GM12875 (cell line): ENCODE measurements at regions not wholly inside any gene's neighbourhood (a gene's known extent, or its start where the extent isn't known, plus 50 kb on each side); places are given as distances from the start of the nearest gene placed in this dataset.

ENCODE experiments used
- H3K4me3 ChIP-seq: one replicate; pipeline ENCODE4 v1.5.1; 2011; ENCODE audit warnings: low read depth, low read length, control low read depth
- CTCF ChIP-seq: IDR thresholded peaks from 2 replicates; pipeline ENCODE4 v1.5.1; 2011; ENCODE audit warnings: low read depth, mild to moderate bottlenecking, control low read depth, inconsistent platforms, low read length, moderate library complexity, borderline replicate concordance; ENCODE audit not compliant: insufficient read depth

GRCh38 chr2:100645695-100646429, 83.1 kb downstream of the PDCL3 start:
- TF ChIP-seq CTCF: no peak
- no peak overlapping the region for H3K4me3 ChIP-seq

GRCh38 chr2:100647709-100648108, 84.9 kb downstream of the PDCL3 start:
- H3K4me3 ChIP-seq: no peak overlapping the region
- no peak for TF ChIP-seq CTCF

- no peak overlapping the region for H3K4me3 ChIP-seq
- TF ChIP-seq CTCF: no peak
These were observed 87.4 kb downstream of the PDCL3 start for GRCh38 chr2:100650151-100650550.

- no peak for TF ChIP-seq CTCF
- H3K4me3 ChIP-seq: no peak overlapping the region
These were observed 90.7 kb downstream of the PDCL3 start for GRCh38 chr2:100653449-100654035.

- no peak overlapping the region for H3K4me3 ChIP-seq
- no peak for TF ChIP-seq CTCF
These were observed 91.8 kb downstream of the PDCL3 start for GRCh38 chr2:100654611-100655010.

- no peak for TF ChIP-seq CTCF
- H3K4me3 ChIP-seq: no peak overlapping the region
These were observed 92.7 kb downstream of the PDCL3 start for GRCh38 chr2:100655446-100655845.

GRCh38 chr2:100655936-100656534, 93.2 kb downstream of the PDCL3 start:
- no peak overlapping the region for H3K4me3 ChIP-seq
- no peak for TF ChIP-seq CTCF
